Right lung (tissue), 2 donors: ENCODE measurements at regions not wholly inside any gene's neighbourhood (a gene's known extent, or its start where the extent isn't known, plus 50 kb on each side); places are given as distances from the start of the nearest gene placed in this dataset.
A peak's percentile ranks its signal among the peaks of the same experiment; 100 is the strongest.
"Not testable (repeated sequence)": the region's sequence is repeated elsewhere in the genome, so short reads cannot be mapped to it uniquely, and the experiment has no call there.

Experiments
- DNase-seq, 2 donors: peaks; one replicate each; pipeline ENCODE4 v3.0.0-alpha.2; 2013

DNA sequence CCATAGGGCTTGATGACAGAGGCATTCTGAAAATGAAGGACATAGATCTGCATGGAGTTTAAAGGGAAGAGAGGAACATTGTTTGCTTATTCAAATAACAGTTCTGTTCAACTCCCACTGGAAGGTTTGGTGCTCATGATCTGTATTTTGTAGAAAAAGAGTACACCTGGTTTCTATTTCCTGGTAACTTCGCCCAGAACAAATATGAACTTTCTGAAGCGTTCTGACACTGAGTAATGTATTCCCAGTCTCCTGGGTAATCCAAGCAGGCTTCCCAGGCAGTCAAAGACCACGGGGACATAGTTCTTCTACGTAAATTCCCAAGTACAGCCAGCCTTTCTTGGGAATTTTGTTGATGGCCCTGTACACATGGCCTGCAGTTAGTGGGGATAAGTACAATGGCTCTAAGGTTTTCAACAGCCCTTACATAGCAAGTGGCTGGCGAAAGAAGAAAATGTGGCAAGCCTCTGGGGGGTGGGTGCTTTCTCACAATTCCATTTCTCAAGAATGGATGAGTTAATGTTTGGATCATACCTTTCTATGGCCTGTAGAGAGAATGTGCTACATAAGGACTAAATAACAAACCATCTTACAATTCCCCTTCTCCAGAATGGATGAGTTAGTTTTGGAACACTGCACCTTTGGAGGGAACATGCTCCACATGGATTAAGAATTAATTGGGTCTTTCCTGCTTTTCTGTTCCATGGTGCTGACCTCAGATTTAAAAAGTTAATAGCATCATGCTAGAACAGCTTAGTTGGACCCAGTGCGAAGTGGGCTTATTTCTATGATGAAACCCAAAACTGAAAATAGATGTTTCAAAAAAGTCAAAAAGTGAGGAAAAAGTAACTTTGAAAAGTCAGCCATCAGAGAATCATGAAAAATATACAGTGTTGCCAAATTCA is 52.7 kb downstream of the COL6A6 start:
- no peak for DNase-seq

GRCh38 chr3:130572769-130573168 is 55.8 kb downstream of the COL6A6 start:
- DNase-seq = no peak

- peak; percentile 63 to 70 for DNase-seq
Observed at GRCh38 chr3:130576375-130577266, 59.6 kb downstream of the COL6A6 start.

GRCh38 chr3:130582457-130583153 is 65.6 kb downstream of the COL6A6 start:
- no peak for DNase-seq

DNA sequence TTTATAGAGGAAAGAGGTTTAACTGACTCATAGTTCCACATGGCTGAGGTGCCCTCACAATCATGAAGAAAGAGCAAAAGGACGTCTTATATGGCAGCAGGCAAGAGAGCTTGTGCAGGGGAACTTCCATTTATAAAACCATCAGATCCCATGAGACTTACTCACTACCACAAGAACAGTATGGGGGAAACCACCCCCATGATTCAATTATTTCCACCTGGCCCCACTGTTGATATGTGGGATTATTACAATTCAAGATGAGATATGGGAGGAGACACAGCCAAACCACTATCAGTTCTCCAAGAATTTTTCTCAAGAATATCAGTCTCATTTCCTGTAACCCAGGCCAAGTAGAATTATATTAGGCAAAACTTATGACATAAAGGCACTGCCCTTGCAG is 77.8 kb downstream of the COL6A6 start:
- not testable (repeated sequence) for DNase-seq

GRCh38 chr3:130596484-130596883 is 79.5 kb downstream of the COL6A6 start:
- no peak for DNase-seq

GRCh38 chr3:130601442-130601971 is 84.5 kb downstream of the COL6A6 start:
- no peak for DNase-seq

DNA sequence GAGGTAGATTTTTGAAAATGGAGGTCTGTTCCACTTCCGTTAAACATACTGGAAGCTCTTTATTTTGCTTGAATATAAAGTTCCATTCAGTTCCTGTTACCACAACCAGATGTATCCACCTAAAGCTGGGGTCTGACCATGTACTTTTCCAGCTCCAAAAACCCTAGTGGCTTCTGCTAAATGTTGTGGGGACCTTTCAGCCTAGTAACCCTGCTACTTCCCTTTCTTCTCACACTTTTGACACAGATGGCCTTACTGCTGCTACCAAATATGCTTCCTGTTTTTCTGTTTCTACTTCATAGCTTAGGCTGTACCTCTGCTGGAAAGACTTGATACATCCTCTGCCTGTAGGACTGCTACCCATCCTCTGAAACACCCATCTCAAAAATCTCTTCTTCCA is 87.8 kb downstream of the COL6A6 start:
- DNase-seq = no peak

GRCh38 chr3:130606336-130606735 is 89.4 kb downstream of the COL6A6 start:
- no peak for DNase-seq

DNA sequence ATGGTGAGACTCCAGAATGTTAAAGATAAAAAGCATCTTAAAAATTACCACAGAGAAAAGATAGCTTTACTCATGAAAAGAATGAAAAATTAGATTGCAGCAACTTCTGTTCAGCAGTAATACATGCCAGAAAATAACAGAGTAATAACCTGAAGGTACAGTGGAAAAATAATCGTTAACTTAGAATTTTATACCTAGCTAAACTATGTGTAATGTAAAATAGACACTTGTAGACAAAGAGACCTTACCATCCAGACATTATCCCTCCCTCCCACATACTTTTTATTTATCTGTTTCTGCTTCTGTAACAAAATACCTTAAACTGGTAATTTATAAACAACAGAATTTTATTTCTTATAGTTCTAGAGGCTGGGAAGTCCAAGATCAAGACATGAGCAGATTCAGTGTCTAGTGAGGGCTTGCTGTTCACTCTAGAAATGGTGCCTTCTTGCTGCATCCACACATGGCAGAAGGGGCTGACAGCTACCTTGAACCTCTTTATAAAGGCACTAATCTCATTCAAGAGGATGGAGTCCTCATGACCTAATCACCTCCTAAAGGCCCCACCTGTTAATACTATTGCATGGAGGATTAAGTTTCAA is 90.7 kb downstream of the COL6A6 start:
- DNase-seq = no peak

GRCh38 chr3:130609166-130609979 is 92.4 kb downstream of the COL6A6 start:
- DNase-seq = peak; percentile 74 to 76

GRCh38 chr3:130619196-130619595 is 102.2 kb downstream of the COL6A6 start:
- DNase-seq = no peak

GRCh38 chr3:130621824-130622223 is 104.8 kb downstream of the COL6A6 start:
- DNase-seq = no peak

- DNase-seq = no peak
Observed at GRCh38 chr3:130626049-130626448, 109.1 kb downstream of the COL6A6 start.

GRCh38 chr3:130627143-130627855 is 110.3 kb downstream of the COL6A6 start:
- DNase-seq = peak in 1 of 2 donors; percentile 10

- DNase-seq = no peak
Observed at GRCh38 chr3:130627882-130628281, 110.9 kb downstream of the COL6A6 start.
